ENCODE measurements at regions not wholly inside any gene's neighbourhood (a gene's known extent, or its start where the extent isn't known, plus 50 kb on each side); places are given as distances from the start of the nearest gene placed in this dataset.

DNA sequence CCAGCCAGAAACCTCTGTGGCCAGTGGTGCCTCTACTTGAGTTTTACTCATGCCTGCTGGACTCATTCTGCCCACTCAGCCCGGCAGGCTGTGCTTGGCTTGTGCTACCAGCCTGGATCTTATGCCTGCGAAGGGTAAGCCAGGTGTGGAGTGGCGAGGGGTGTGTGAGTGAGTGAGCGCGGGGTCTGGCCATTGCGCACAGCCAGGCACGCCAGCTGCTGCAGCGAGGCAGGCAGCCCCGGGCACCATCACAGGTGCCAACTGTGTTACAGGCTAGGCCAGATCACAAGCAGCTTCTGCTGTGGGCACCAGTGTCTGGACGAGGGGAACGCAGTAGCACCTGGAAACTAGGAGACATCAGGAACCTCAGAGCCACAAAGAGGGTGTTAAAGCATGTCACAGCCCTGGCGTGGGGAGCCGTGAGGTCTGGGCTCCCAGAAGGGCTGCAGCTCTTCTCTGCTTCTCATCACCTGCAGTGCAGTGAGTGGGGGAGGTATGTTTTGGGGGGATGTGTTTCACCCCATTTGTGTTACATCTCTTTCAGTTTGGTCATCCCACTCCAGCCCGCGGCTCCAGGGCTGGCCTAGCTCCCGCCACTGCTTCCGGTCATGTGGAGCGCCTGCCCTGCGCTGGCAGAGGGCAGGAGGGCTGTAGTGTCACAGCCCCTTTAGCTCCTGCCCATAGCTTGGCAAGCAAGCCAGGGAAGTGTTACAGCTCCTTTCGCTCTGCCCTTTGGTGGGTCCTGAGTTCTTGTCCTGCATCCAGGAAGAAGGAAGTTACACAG is 379.7 kb upstream of the IMPG1 start:
- intact Hi-C loops (cut with DNase I), result no loop called here
- 82 to 87% methylated on average over 20 of the region's 20 CpGs for whole genome bisulfite sequencing, 2 donors
- Histone ChIP-seq H3K27ac (ENCODE audit: low read depth in 1 of 2, low read length in 2 of 2) (no peak overlapping the region), H3K4me1 (ENCODE audit: control insufficient read depth in 1 of 2, insufficient read depth in 2 of 2, low read length in 2 of 2) (no peaks in the 10 kb centered on the region), H3K9me3 (ENCODE audit: control insufficient read depth, low read length) (no peaks in the 10 kb centered on the region), H3K36me3 (ENCODE audit: control insufficient read depth in 1 of 2, insufficient read depth in 2 of 2, low read length in 1 of 2) (no peaks in the 10 kb centered on the region), H3K27me3 (ENCODE audit: control insufficient read depth in 1 of 2, insufficient read depth in 2 of 2, low read length in 1 of 2) (no peaks in the 10 kb centered on the region), H3K4me3 (ENCODE audit: low read length in 2 of 2) (no peak overlapping the region)
- DNase-seq, result no peak
- no peak for ATAC-seq (ENCODE audit: low FRiP score)

DNA sequence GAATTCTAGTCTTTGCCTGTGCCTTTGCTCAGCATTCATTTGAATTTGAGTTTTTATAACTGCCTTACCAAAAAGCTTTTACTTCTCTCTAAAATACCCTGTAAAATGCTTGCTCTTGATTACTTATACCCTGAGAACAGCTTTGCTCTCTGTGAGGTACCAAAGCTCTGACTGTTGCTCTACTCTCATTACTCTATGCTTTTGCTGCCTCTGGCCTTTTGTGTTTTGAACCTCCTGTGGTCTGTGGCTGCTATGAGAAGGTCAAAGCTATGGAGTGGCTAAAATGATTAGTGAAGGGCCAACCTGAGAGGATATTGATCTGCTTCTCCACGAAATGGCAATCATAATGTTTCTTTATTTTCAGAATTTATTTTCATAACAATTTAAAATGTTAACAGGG is 375.6 kb upstream of the IMPG1 start:
- WGBS, 2 donors, result 41 to 43% methylated on average over 1 of the region's 1 CpG
- ATAC-seq (ENCODE audit: low FRiP score), result no peak

DNA sequence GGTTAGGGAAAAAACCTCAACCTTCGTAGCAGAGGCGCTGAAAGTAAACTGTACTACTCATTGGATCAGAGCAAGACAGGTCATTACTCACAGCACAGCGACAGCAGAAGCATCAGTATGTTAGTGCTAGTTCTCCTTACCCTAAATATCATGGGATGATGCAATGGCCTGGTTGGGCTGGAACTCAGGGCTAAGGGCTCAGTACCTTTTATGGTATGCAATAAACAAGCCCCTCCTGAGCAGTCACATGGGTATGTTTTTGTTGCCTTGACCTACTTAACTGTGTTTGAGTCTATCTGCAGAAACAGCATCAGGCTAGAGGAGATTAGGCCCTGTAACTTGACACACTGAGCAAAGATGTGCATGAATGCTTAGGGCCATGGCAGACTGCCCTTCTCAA is 369.4 kb upstream of the IMPG1 start:
- no peak for ATAC-seq (ENCODE audit: low FRiP score)
- 47 to 52% methylated on average over 3 of the region's 3 CpGs for WGBS, 2 donors
- Histone ChIP-seq H3K27ac (ENCODE audit: low read depth in 1 of 2, low read length in 2 of 2) (no peak overlapping the region), H3K9me3 (ENCODE audit: control insufficient read depth, low read length) (no peaks in the 10 kb centered on the region), H3K36me3 (ENCODE audit: control insufficient read depth in 1 of 2, insufficient read depth in 2 of 2, low read length in 1 of 2) (no peaks in the 10 kb centered on the region), H3K4me3 (ENCODE audit: low read length in 2 of 2) (no peak overlapping the region), H3K4me1 (ENCODE audit: control insufficient read depth in 1 of 2, insufficient read depth in 2 of 2, low read length in 2 of 2) (no peaks in the 10 kb centered on the region), H3K27me3 (ENCODE audit: control insufficient read depth in 1 of 2, insufficient read depth in 2 of 2, low read length in 1 of 2) (no peaks in the 10 kb centered on the region)
- no peak for DNase-seq
- intact Hi-C loops (cut with DNase I), result no loop called here

More for the DNA sequence above, 375.6 kb upstream of the IMPG1 start:
- no peaks in the 10 kb centered on the region for H3K27me3 ChIP-seq (ENCODE audit: control insufficient read depth in 1 of 2, insufficient read depth in 2 of 2, low read length in 1 of 2)
- intact Hi-C loops (cut with DNase I), result no loop called here
- H3K36me3 ChIP-seq (ENCODE audit: control insufficient read depth in 1 of 2, insufficient read depth in 2 of 2, low read length in 1 of 2), result no peaks in the 10 kb centered on the region
- no peak overlapping the region for H3K4me3 ChIP-seq (ENCODE audit: low read length in 2 of 2)
- H3K4me1 ChIP-seq (ENCODE audit: control insufficient read depth in 1 of 2, insufficient read depth in 2 of 2, low read length in 2 of 2), result no peaks in the 10 kb centered on the region
- no peak overlapping the region for H3K27ac ChIP-seq (ENCODE audit: low read depth in 1 of 2, low read length in 2 of 2)
- no peak for DNase-seq
- H3K9me3 ChIP-seq (ENCODE audit: control insufficient read depth, low read length), result no peaks in the 10 kb centered on the region

DNA sequence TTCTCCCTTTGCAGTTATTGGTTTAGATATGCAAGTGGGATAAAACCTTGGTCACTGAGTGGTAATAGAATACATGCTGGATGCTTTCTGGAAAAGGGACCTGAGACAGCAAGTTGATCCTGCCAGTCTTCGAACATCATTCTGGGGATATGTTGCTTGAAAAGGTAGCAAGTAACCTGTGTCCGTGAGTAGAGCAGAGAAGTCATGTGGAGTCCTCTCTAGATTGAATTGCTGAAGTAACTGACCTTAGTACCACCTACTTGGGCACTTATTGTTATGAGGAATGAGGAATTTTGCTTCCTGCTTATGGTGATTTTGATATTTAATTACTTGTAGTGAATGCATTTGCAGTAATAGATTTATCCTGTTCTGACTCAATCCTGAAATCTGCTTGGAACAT is 367.3 kb upstream of the IMPG1 start:
- WGBS, 2 donors, result 68 to 81% methylated on average over 2 of the region's 2 CpGs
- Histone ChIP-seq H3K27me3 (ENCODE audit: control insufficient read depth in 1 of 2, insufficient read depth in 2 of 2, low read length in 1 of 2) (no peaks in the 10 kb centered on the region), H3K4me3 (ENCODE audit: low read length in 2 of 2) (no peak overlapping the region), H3K9me3 (ENCODE audit: control insufficient read depth, low read length) (peaks cover 2% of the 10 kb centered on the region), H3K36me3 (ENCODE audit: control insufficient read depth in 1 of 2, insufficient read depth in 2 of 2, low read length in 1 of 2) (no peaks in the 10 kb centered on the region), H3K27ac (ENCODE audit: low read depth in 1 of 2, low read length in 2 of 2) (no peak overlapping the region), H3K4me1 (ENCODE audit: control insufficient read depth in 1 of 2, insufficient read depth in 2 of 2, low read length in 2 of 2) (no peaks in the 10 kb centered on the region)
- intact Hi-C loops (cut with DNase I), result no loop called here
- DNase-seq (no peak), ATAC-seq (ENCODE audit: low FRiP score) (no peak)

DNA sequence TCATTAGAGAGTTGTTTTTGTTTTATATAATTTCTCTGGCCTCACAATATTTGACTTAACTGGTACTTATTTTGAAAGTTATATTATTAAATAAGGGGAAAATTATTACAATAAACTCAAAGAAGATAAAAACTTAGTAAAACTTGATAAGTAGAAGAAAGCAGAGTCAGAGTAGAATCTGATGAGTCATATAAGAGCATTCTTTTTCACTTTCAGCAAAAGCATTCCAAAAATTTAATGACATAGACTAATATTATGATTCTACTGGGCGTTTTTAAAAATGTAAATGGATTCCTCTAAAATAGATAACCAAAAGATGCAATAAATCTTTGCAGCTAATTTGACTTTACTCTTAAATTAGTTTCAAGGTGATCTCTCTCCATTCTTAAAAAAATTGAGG is 366.3 kb upstream of the IMPG1 start:
- Histone ChIP-seq H3K27me3 (ENCODE audit: control insufficient read depth in 1 of 2, insufficient read depth in 2 of 2, low read length in 1 of 2) (no peaks in the 10 kb centered on the region), H3K4me3 (ENCODE audit: low read length in 2 of 2) (no peak overlapping the region), H3K36me3 (ENCODE audit: control insufficient read depth in 1 of 2, insufficient read depth in 2 of 2, low read length in 1 of 2) (no peaks in the 10 kb centered on the region), H3K27ac (ENCODE audit: low read depth in 1 of 2, low read length in 2 of 2) (no peak overlapping the region), H3K9me3 (ENCODE audit: control insufficient read depth, low read length) (peaks cover 2% of the 10 kb centered on the region), H3K4me1 (ENCODE audit: control insufficient read depth in 1 of 2, insufficient read depth in 2 of 2, low read length in 2 of 2) (no peaks in the 10 kb centered on the region)
- WGBS, 2 donors, result 19 to 24% methylated on average over 1 of the region's 1 CpG
- intact Hi-C loops (cut with DNase I), result no loop called here
- DNase-seq (no peak), ATAC-seq (ENCODE audit: low FRiP score) (no peak)

DNA sequence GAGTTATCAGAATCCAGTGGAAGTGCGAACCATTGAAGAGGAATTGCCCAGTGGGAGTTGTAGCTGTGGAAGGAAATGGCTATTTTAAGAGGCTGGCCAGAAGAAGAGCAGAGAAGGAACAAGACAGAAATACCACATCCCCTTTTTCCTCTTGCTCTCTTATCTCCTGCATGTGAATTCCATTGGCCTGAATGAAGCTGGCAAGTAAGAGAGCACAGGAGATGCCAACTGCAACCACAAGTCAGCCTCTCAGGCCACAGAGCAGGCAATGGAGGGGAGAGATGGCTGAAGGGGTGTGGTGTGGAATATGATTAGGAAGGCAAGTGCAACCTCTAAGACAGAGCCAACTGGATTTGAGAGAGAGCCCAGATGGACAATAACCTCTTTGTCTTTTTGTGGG is 362.7 kb upstream of the IMPG1 start:
- peaks cover 2% of the 10 kb centered on the region for H3K9me3 ChIP-seq (ENCODE audit: control insufficient read depth, low read length)
- no peak for DNase-seq
- intact Hi-C loops (cut with DNase I), result no loop called here
- H3K27me3 ChIP-seq (ENCODE audit: control insufficient read depth in 1 of 2, insufficient read depth in 2 of 2, low read length in 1 of 2), result no peaks in the 10 kb centered on the region
- no peak overlapping the region for H3K27ac ChIP-seq (ENCODE audit: low read depth in 1 of 2, low read length in 2 of 2)
- ATAC-seq (ENCODE audit: low FRiP score), result no peak
- H3K4me1 ChIP-seq (ENCODE audit: control insufficient read depth in 1 of 2, insufficient read depth in 2 of 2, low read length in 2 of 2), result no peaks in the 10 kb centered on the region
- no peaks in the 10 kb centered on the region for H3K36me3 ChIP-seq (ENCODE audit: control insufficient read depth in 1 of 2, insufficient read depth in 2 of 2, low read length in 1 of 2)
- WGBS, 2 donors, result 25 to 46% methylated on average over 1 of the region's 1 CpG
- no peak overlapping the region for H3K4me3 ChIP-seq (ENCODE audit: low read length in 2 of 2)

DNA sequence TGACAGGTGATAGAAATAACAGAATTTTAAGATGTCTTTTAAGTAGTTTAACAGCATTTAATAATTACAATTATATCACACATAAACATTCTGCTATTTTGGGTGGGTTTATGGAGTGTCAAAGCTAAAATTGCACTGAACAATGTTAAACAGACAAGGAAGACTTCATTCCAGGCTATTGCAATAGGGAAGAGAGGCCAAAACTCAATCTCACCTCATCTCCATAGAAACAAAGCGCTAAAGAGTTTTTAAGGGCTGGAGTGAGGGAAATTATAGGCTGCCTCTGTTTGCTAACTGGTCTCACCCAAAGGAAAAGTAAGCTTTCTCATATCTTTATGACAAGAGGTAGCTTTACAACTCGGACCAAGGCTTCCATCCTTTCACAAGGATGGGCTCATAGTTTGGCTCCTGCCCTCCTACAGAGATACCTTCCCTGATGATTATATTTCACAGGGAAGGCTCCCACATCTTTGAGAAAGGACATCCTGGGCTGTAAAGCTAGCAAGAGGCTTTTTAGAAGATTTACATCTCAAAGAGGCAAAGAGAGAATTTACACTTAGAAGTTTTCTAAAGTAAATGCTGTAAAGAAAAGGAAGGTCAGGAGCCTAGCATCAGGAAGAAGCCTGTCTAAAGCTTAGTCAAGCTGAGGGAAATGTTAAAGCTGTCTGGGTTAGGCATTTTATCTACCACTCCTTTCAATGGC is 350.2 kb upstream of the IMPG1 start:
- Histone ChIP-seq H3K27me3 (ENCODE audit: control insufficient read depth in 1 of 2, insufficient read depth in 2 of 2, low read length in 1 of 2) (no peaks in the 10 kb centered on the region), H3K4me1 (ENCODE audit: control insufficient read depth in 1 of 2, insufficient read depth in 2 of 2, low read length in 2 of 2) (peaks cover 0 to 2% of the 10 kb centered on the region in 2 donors), H3K4me3 (ENCODE audit: low read length in 2 of 2) (no peak overlapping the region), H3K9me3 (ENCODE audit: control insufficient read depth, low read length) (no peaks in the 10 kb centered on the region), H3K27ac (ENCODE audit: low read depth in 1 of 2, low read length in 2 of 2) (no peak overlapping the region), H3K36me3 (ENCODE audit: control insufficient read depth in 1 of 2, insufficient read depth in 2 of 2, low read length in 1 of 2) (no peaks in the 10 kb centered on the region)
- WGBS, 2 donors, result 40 to 43% methylated on average over 2 of the region's 2 CpGs
- no peak for DNase-seq
- intact Hi-C loops (cut with DNase I), result no loop called here
- no peak for ATAC-seq (ENCODE audit: low FRiP score)

DNA sequence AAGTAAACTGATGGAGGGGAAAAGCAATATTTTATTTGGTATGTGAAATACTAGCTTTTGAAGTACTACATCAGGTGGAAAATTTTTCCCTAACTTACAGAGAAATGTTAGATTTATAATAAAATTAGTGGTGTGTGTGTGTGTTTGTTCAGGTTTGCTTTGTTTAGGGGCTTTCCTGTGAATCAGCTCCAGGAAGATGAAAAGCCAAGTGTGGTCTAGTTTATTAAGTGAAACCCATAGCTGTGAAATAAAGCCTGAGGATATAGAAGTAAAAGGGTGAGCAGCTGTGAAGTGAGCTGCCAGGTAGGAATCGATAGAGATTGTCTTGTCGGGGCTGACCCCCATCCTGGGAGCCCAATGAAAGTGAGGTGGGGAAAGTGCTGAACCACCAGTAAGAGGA is 347.6 kb upstream of the IMPG1 start:
- intact Hi-C loops (cut with DNase I), result no loop called here
- Histone ChIP-seq H3K4me1 (ENCODE audit: control insufficient read depth in 1 of 2, insufficient read depth in 2 of 2, low read length in 2 of 2) (peaks cover 0 to 2% of the 10 kb centered on the region in 2 donors), H3K4me3 (ENCODE audit: low read length in 2 of 2) (no peak overlapping the region), H3K36me3 (ENCODE audit: control insufficient read depth in 1 of 2, insufficient read depth in 2 of 2, low read length in 1 of 2) (no peaks in the 10 kb centered on the region), H3K27me3 (ENCODE audit: control insufficient read depth in 1 of 2, insufficient read depth in 2 of 2, low read length in 1 of 2) (no peaks in the 10 kb centered on the region), H3K27ac (ENCODE audit: low read depth in 1 of 2, low read length in 2 of 2) (no peak overlapping the region), H3K9me3 (ENCODE audit: control insufficient read depth, low read length) (no peaks in the 10 kb centered on the region)
- WGBS, 2 donors, result 90% methylated on average over 2 of the region's 2 CpGs
- ATAC-seq (ENCODE audit: low FRiP score), result no peak
- DNase-seq, result no peak

Measured in aorta (tissue), 5 donors.